Fibroblast of pulmonary artery (primary cell): ENCODE measurements at regions not wholly inside any gene's neighbourhood (a gene's known extent, or its start where the extent isn't known, plus 50 kb on each side); places are given as distances from the start of the nearest gene placed in this dataset.

Experiments
- DNase-seq: peaks from one replicate; pipeline ENCODE4 v3.0.0-alpha.2; 2010; ENCODE audit warnings: low read depth
- H3K4me3 ChIP-seq: replicated peaks from 2 replicates; pipeline ENCODE4 v1.5.1; 2011; ENCODE audit warnings: low read depth, mild to moderate bottlenecking, control low read depth, low read length, moderate library complexity
- CTCF ChIP-seq: IDR thresholded peaks from 2 replicates; pipeline ENCODE4 v1.5.1; 2011; ENCODE audit warnings: mild to moderate bottlenecking, control low read depth, low read length, inconsistent platforms; ENCODE audit errors: missing control alignments

GRCh38 chr9:115715666-115716065, 437.9 kb upstream of the PAPPA start:
- H3K4me3 ChIP-seq = no peak overlapping the region
- DNase-seq = peak; percentile 19
- TF ChIP-seq CTCF = no peak

- no peak for TF ChIP-seq CTCF
- no peak overlapping the region for H3K4me3 ChIP-seq
- DNase-seq = peak; percentile 42
Measured at GRCh38 chr9:115717298-115717697, 436.3 kb upstream of the PAPPA start.

GRCh38 chr9:115717711-115718173, 435.8 kb upstream of the PAPPA start:
- DNase-seq = peak; percentile 31
- no peak overlapping the region for H3K4me3 ChIP-seq
- no peak for TF ChIP-seq CTCF

GRCh38 chr9:115730396-115730795, 423.2 kb upstream of the PAPPA start:
- H3K4me3 ChIP-seq = no peak overlapping the region
- no peak for TF ChIP-seq CTCF
- no peak for DNase-seq

- peak; percentile 8 for DNase-seq
- H3K4me3 ChIP-seq = no peak overlapping the region
- no peak for TF ChIP-seq CTCF
Measured at GRCh38 chr9:115730845-115731244, 422.7 kb upstream of the PAPPA start.

- no peak for TF ChIP-seq CTCF
- peak; percentile 27 for DNase-seq
- H3K4me3 ChIP-seq = no peak overlapping the region
Measured at GRCh38 chr9:115733318-115734110, 420.1 kb upstream of the PAPPA start.
